ENCODE measurements at regions not wholly inside any gene's neighbourhood (a gene's known extent, or its start where the extent isn't known, plus 50 kb on each side); places are given as distances from the start of the nearest gene placed in this dataset.

- no peak overlapping the region for H3K4me3 ChIP-seq
- no peak overlapping the region for H3K27ac ChIP-seq
- no peak for TF ChIP-seq CTCF (IDR thresholded peaks at IDR 0.05)
- H3K4me1 ChIP-seq, result no peaks in the 10 kb centered on the region
- no peaks in the 10 kb centered on the region for H3K27me3 ChIP-seq
- intact Hi-C loops (cut with DNase I), result no loop called here
- no peak for DNase-seq (ENCODE audit: low spot score in 2 of 2)
- no peaks in the 10 kb centered on the region for H3K9me3 ChIP-seq
- no peaks in the 10 kb centered on the region for H3K36me3 ChIP-seq
Measured at GRCh38 chr12:4080213-4080612, 193.3 kb upstream of the CCND2 start.

GRCh38 chr12:4074129-4074528 is 199.4 kb upstream of the CCND2 start:
- H3K9me3 ChIP-seq, result no peaks in the 10 kb centered on the region
- H3K27ac ChIP-seq, result no peak overlapping the region
- DNase-seq (ENCODE audit: low spot score in 2 of 2), result no peak
- no peak overlapping the region for H3K4me3 ChIP-seq
- intact Hi-C loops (cut with DNase I), result no loop called here
- no peaks in the 10 kb centered on the region for H3K4me1 ChIP-seq
- TF ChIP-seq CTCF (IDR thresholded peaks at IDR 0.05), result no peak
- H3K27me3 ChIP-seq, result no peaks in the 10 kb centered on the region
- no peaks in the 10 kb centered on the region for H3K36me3 ChIP-seq

GRCh38 chr12:4069670-4070010 is 196.4 kb upstream of the PARP11 start:
- H3K27me3 ChIP-seq, result no peaks in the 10 kb centered on the region
- H3K36me3 ChIP-seq, result no peaks in the 10 kb centered on the region
- no peak for TF ChIP-seq CTCF (IDR thresholded peaks at IDR 0.05)
- no peak for DNase-seq (ENCODE audit: low spot score in 2 of 2)
- H3K4me1 ChIP-seq, result no peaks in the 10 kb centered on the region
- H3K9me3 ChIP-seq, result no peaks in the 10 kb centered on the region
- intact Hi-C loops (cut with DNase I), result no loop called here
- H3K27ac ChIP-seq, result no peak overlapping the region
- H3K4me3 ChIP-seq, result no peak overlapping the region

- no peaks in the 10 kb centered on the region for H3K27me3 ChIP-seq
- no peak for DNase-seq (ENCODE audit: low spot score in 2 of 2)
Measured at GRCh38 chr12:4068981-4069669, 195.9 kb upstream of the PARP11 start.

GRCh38 chr12:4064008-4064407 is 190.8 kb upstream of the PARP11 start:
- no peaks in the 10 kb centered on the region for H3K36me3 ChIP-seq
- intact Hi-C loops (cut with DNase I), result no loop called here
- no peak for TF ChIP-seq CTCF (IDR thresholded peaks at IDR 0.05)
- no peaks in the 10 kb centered on the region for H3K4me1 ChIP-seq
- DNase-seq (ENCODE audit: low spot score in 2 of 2), result no peak
- H3K9me3 ChIP-seq, result no peaks in the 10 kb centered on the region
- no peaks in the 10 kb centered on the region for H3K27me3 ChIP-seq
- no peak overlapping the region for H3K4me3 ChIP-seq
- H3K27ac ChIP-seq, result no peak overlapping the region

More at GRCh38 chr12:4068981-4069669, 195.9 kb upstream of the PARP11 start:
- Histone ChIP-seq H3K4me3 (no peak overlapping the region), H3K4me1 (no peaks in the 10 kb centered on the region), H3K27ac (no peak overlapping the region), H3K9me3 (no peaks in the 10 kb centered on the region), H3K36me3 (no peaks in the 10 kb centered on the region)
- no peak for TF ChIP-seq CTCF (IDR thresholded peaks at IDR 0.05)
- intact Hi-C loops (cut with DNase I), result no loop called here

Data from ascending aorta (tissue), 2 donors.